B cell (primary cell): ENCODE measurements at regions not wholly inside any gene's neighbourhood (a gene's known extent, or its start where the extent isn't known, plus 50 kb on each side); places are given as distances from the start of the nearest gene placed in this dataset.

Experiments
- ATAC-seq: fragments of 200-7000 bp; cut with Tn5 transposase; one replicate; pipeline ENCODE4 v1.10.0; 2021; ENCODE audit warnings: low read depth, mild to moderate bottlenecking, moderate number of reproducible peaks, moderate library complexity
- CTCF ChIA-PET: fragments of 350-600 bp; sonication (Branson Sonifier 250); formaldehyde crosslinking; loops from one replicate; lab custom pipeline; 2021; ENCODE audit warnings: antibody characterized with exemption, inconsistent platforms; lab: Charles Lee
- POLR2A ChIA-PET: fragments of 350-600 bp; sonication (Branson Sonifier 250); formaldehyde crosslinking; loops from one replicate; lab custom pipeline; 2021; ENCODE audit warnings: antibody characterized with exemption; lab: Charles Lee
- DNase-seq: peaks from one replicate; pipeline ENCODE4 v3.0.0; 2013
- H2AFZ ChIP-seq: 2 replicates; pipeline ENCODE4 v1.6.1; 2012; ENCODE audit warnings: mild to moderate bottlenecking, low read depth, low read length; ENCODE audit not compliant: insufficient read depth, poor library complexity, severe bottlenecking
- H3K27ac ChIP-seq, 2 donors: 1 replicate in 1 of 2; 2 replicates in 1 of 2; pipeline ENCODE4 v1.5.1; 2012 to 2013; ENCODE audit warnings: low read length in 2 of 2, mild to moderate bottlenecking in 2 of 2, moderate library complexity in 1 of 2
- H3K27me3 ChIP-seq, 4 experiments: fragments of 200-600 bp in 1 of 4; sonication (generic) in 1 of 4; replicated peaks in 1 of 4; 1 replicate in 2 of 4; 2 replicates in 2 of 4; pipeline versions ENCODE4 v1.6.1 to v1.7.0; 2013 to 2016; ENCODE audit warnings: low read length in 3 of 4, mild to moderate bottlenecking in 2 of 4, mixed read lengths in 1 of 4, moderate library complexity in 1 of 4; ENCODE audit not compliant: insufficient read depth in 4 of 4, control insufficient read depth in 3 of 4; ENCODE audit errors: control extremely low read depth in 1 of 4
- H3K36me3 ChIP-seq, 2 experiments: replicated peaks in 1 of 2; 1 replicate in 1 of 2; 2 replicates in 1 of 2; pipeline versions ENCODE4 v1.6.1 to v1.7.1; 2013; ENCODE audit warnings: low read length in 1 of 2; ENCODE audit not compliant: insufficient read depth in 2 of 2, control insufficient read depth in 1 of 2; ENCODE audit errors: control extremely low read depth in 1 of 2, extremely low read depth in 1 of 2
- H3K4me1 ChIP-seq, 2 donors: fragments of 200-600 bp in 1 of 2; sonication (generic) in 1 of 2; 1 replicate in 1 of 2; 2 replicates in 1 of 2; pipeline versions ENCODE4 v1.5.1 to v1.6.1; 2013 to 2017; ENCODE audit warnings: low read length in 2 of 2; ENCODE audit not compliant: control insufficient read depth in 2 of 2, insufficient read depth in 2 of 2
- H3K4me2 ChIP-seq: replicated peaks from 2 replicates; pipeline ENCODE3; 2012; ENCODE audit warnings: mild to moderate bottlenecking, low read depth, low read length; ENCODE audit not compliant: poor library complexity, severe bottlenecking
- H3K4me3 ChIP-seq, 5 experiments: fragments of 200-600 bp in 1 of 5; sonication (generic) in 1 of 5; 1 replicate in 3 of 5; 2 replicates in 2 of 5; pipeline versions ENCODE4 v1.5.1 to v1.7.0; 2011 to 2016; ENCODE audit warnings: low read length in 4 of 5, mild to moderate bottlenecking in 4 of 5, low read depth in 2 of 5, control low read depth in 1 of 5, moderate library complexity in 1 of 5; ENCODE audit not compliant: insufficient read depth in 1 of 5; ENCODE audit errors: control extremely low read depth in 1 of 5, extremely low read depth in 1 of 5
- H3K79me2 ChIP-seq: fragments of 200-600 bp; sonication (generic); one replicate; pipeline ENCODE4 v1.6.0; 2016; ENCODE audit warnings: low read length; ENCODE audit not compliant: control insufficient read depth, insufficient read depth
- H3K9ac ChIP-seq: fragments of 200-600 bp; sonication (generic); 2 replicates; pipeline ENCODE4 v1.6.1; 2017; ENCODE audit warnings: mild to moderate bottlenecking, low read length, moderate library complexity
- H3K9me3 ChIP-seq, 3 donors: one replicate each; pipeline versions ENCODE4 v1.6.1 to v1.7.1; 2013; ENCODE audit warnings: low read length in 2 of 3; ENCODE audit not compliant: control insufficient read depth in 2 of 3, insufficient read depth in 1 of 3; ENCODE audit errors: control extremely low read depth in 1 of 3
- H4K20me1 ChIP-seq: 2 replicates; pipeline ENCODE4 v1.6.0; 2012; ENCODE audit warnings: mild to moderate bottlenecking, low read length; ENCODE audit not compliant: insufficient read depth, control insufficient read depth, poor library complexity, severe bottlenecking
- H3K27ac Mint-ChIP-seq: one replicate; pipeline ENCODE4 v1.8.0; 2021; ENCODE audit warnings: mixed read lengths
- H3K27me3 Mint-ChIP-seq: one replicate; pipeline ENCODE4 v1.8.0; 2021; ENCODE audit warnings: mixed read lengths
- H3K4me1 Mint-ChIP-seq: one replicate; pipeline ENCODE4 v1.8.0; 2021; ENCODE audit warnings: mixed read lengths
- H3K4me3 Mint-ChIP-seq: one replicate; pipeline ENCODE4 v1.8.0; 2021; ENCODE audit warnings: mixed read lengths
- H3K9me3 Mint-ChIP-seq: one replicate; pipeline ENCODE4 v1.8.0; 2022; ENCODE audit warnings: mixed read lengths; ENCODE audit not compliant: insufficient read depth
- CTCF ChIP-seq: fragments of 200-600 bp; IDR thresholded peaks from one replicate; pipeline ENCODE4 v1.8.0; 2022; ENCODE audit warnings: antibody characterized with exemption, mild to moderate bottlenecking
- EZH2 ChIP-seq: IDR thresholded peaks from 2 replicates; pipeline ENCODE4 v1.6.1; 2012; ENCODE audit warnings: borderline replicate concordance, low read depth, mild to moderate bottlenecking, moderate library complexity, low read length; ENCODE audit not compliant: insufficient read depth, poor library complexity, severe bottlenecking
- WGBS: methylation state at CpG from one replicate; pipeline ENCODE4 v1.1.5; 2013; ENCODE audit warnings: missing lambda C conversion rate; ENCODE audit not compliant: insufficient coverage; 5-methylcytosine and 5-hydroxymethylcytosine counted together
- intact Hi-C: fragments of 100-400 bp; cut with micrococcal nuclease; formaldehyde crosslinking; loops from one replicate; pipeline ENCODE4 v1.10.0; 2022

- no peaks in the 10 kb centered on the region for H3K79me2 ChIP-seq
- no peak overlapping the region for H3K4me3 ChIP-seq
- no peaks in the 10 kb centered on the region for H4K20me1 ChIP-seq
- 95% methylated on average over 7 of the region's 10 CpGs for WGBS
- no peaks in the 10 kb centered on the region for H3K4me1 ChIP-seq
- intact Hi-C loops: no loop called here
- H3K9me3 ChIP-seq: peaks cover 0 to 4% (median 0%) of the 10 kb centered on the region in 3 donors
- no peak overlapping the region for H3K4me2 ChIP-seq
- Mint-ChIP-seq H3K27me3 (peaks cover 36% of the 10 kb centered on the region), H3K4me3 (no peak overlapping the region), H3K4me1 (no peaks in the 10 kb centered on the region), H3K27ac (no peak overlapping the region), H3K9me3 (no peaks in the 10 kb centered on the region)
- TF ChIP-seq CTCF: no peak
- no peak for TF ChIP-seq EZH2
- H3K36me3 ChIP-seq: no peaks in the 10 kb centered on the region
- H3K27ac ChIP-seq: no peak overlapping the region
- POLR2A ChIA-PET: no interaction called here
- ATAC-seq (no peak), DNase-seq (no peak)
- H3K9ac ChIP-seq: no peak overlapping the region
- H3K27me3 ChIP-seq: peaks cover 0 to 9% (median 6%) of the 10 kb centered on the region in 4 experiments
- CTCF ChIA-PET: no interaction called here
- H2AFZ ChIP-seq: no peak overlapping the region
Observed at GRCh38 chr2:8400196-8400595, 281.7 kb upstream of the ID2 start.

GRCh38 chr2:8402222-8402621 is 279.6 kb upstream of the ID2 start:
- intact Hi-C loops: no loop called here

More at GRCh38 chr2:8402222-8402621, 279.6 kb upstream of the ID2 start:
- no peak overlapping the region for H3K27ac ChIP-seq
- H3K79me2 ChIP-seq: no peaks in the 10 kb centered on the region
- DNase-seq: no peak
- peaks cover 0 to 9% (median 6%) of the 10 kb centered on the region in 4 experiments for H3K27me3 ChIP-seq
- 80% methylated on average over 1 of the region's 1 CpG for WGBS
- H3K4me1 ChIP-seq: no peaks in the 10 kb centered on the region
- no peak overlapping the region for H3K9ac ChIP-seq
- no peaks in the 10 kb centered on the region for H4K20me1 ChIP-seq
- TF ChIP-seq EZH2 (no peak), CTCF (no peak)
- no peaks in the 10 kb centered on the region for H3K36me3 ChIP-seq
- no peak for ATAC-seq
- POLR2A ChIA-PET: no interaction called here
- H3K4me3 ChIP-seq: no peak overlapping the region
- H3K4me1 Mint-ChIP-seq: no peaks in the 10 kb centered on the region
- CTCF ChIA-PET: no interaction called here
- H3K4me3 Mint-ChIP-seq: no peak overlapping the region
- H3K4me2 ChIP-seq: no peak overlapping the region
- H3K9me3 ChIP-seq: peaks cover 0 to 4% (median 0%) of the 10 kb centered on the region in 3 donors
- H3K27ac Mint-ChIP-seq: no peak overlapping the region
- peaks cover 36% of the 10 kb centered on the region for H3K27me3 Mint-ChIP-seq
- no peak overlapping the region for H2AFZ ChIP-seq
- H3K9me3 Mint-ChIP-seq: no peaks in the 10 kb centered on the region
